ENCODE measurements at regions not wholly inside any gene's neighbourhood (a gene's known extent, or its start where the extent isn't known, plus 50 kb on each side); places are given as distances from the start of the nearest gene placed in this dataset.
A peak's percentile ranks its signal among the peaks of the same experiment; 100 is the strongest.

- DNase-seq: no peak
Observed at GRCh38 chr10:33126742-33127141, 168.7 kb upstream of the ITGB1 start.

- peak; percentile 47 for DNase-seq
Observed at GRCh38 chr10:33125522-33126517, 167.8 kb upstream of the ITGB1 start.

GRCh38 chr10:33125111-33125510 lies 167.1 kb upstream of the ITGB1 start:
- no peak for DNase-seq

- no peak for DNase-seq
Observed at GRCh38 chr10:33123680-33124079, 165.7 kb upstream of the ITGB1 start.

- DNase-seq: no peak
Observed at GRCh38 chr10:33122014-33122809, 164.2 kb upstream of the ITGB1 start.

DNA sequence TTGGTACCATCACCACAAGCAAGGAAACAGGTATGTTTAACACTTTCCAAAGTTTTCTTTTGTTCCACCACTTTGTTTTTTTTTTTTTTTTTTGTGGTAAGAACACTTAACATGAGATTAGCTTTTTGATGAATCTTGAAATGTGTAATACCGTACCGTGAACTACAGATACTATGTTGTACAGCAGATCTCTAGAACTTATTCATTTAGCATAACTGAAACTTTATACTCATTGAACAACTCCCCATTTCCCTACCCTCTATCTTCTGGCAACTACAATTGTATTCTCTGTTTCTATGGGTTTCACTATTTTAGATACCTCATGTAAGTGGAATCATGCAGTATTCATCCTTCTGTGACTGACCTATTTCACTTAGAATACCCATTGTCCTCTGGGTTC lies 162.7 kb upstream of the ITGB1 start:
- no peak for DNase-seq

DNA sequence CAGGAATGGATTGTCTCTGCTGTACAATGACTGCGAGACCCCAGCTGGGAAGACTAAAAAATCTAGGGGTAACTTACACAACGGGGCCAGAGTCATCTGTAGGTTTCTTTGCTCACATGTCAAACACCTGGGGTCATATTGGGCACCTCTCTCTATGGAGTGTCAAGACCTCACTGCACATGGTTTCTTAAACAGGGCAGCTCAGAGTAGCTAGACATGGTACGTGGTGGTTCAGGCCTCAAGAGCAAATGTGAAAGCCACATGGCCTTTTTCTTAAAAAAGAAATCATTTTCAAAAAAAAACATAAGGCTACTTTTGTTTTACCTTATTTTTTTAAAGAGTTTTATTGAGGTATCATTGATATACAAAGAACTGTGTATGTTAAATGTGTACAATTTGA lies 162.2 kb upstream of the ITGB1 start:
- DNase-seq: no peak

DNA sequence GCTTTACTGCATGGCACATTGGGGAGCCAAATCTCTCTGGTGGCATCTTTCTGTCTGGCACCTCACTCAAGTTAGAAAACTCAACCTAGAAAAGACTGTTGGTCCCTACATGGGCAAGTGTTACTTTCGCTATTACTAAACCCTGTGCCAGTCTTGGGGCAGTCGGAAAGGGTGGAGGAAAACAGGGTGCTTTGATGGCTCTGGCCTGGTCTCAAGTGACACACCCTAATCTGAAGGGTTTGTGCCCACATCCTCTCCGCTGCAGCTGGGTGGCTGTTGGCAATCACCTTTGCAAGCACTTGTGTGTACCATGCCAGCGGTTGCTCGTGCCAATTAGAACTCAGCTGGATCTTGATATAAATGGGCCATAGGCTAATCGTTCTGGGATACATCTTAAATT lies 159.8 kb upstream of the ITGB1 start:
- peak; percentile 72 for DNase-seq

DNA sequence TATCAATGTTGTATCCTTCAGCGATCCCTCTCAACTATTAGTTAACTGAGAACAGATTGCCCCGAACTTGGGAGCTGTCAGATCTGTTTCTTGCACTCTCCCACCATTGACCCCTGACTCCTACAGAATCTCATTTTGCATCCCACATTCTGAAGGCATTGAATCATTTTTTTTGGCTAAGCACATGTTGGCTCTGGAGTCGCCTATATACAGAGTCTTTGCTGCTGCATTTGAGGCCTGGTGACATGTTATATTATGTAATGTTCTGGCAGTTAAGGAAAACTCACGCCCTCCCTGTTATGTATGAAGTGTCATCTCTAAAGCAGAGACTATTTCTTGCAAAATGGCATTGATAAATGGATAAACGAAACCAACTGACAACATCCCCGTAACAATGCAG lies 159.2 kb upstream of the ITGB1 start:
- DNase-seq: no peak

- DNase-seq: no peak
Observed at GRCh38 chr10:33115738-33116719, 158.0 kb upstream of the ITGB1 start.

GRCh38 chr10:33114451-33114952 lies 156.5 kb upstream of the ITGB1 start:
- no peak for DNase-seq

DNA sequence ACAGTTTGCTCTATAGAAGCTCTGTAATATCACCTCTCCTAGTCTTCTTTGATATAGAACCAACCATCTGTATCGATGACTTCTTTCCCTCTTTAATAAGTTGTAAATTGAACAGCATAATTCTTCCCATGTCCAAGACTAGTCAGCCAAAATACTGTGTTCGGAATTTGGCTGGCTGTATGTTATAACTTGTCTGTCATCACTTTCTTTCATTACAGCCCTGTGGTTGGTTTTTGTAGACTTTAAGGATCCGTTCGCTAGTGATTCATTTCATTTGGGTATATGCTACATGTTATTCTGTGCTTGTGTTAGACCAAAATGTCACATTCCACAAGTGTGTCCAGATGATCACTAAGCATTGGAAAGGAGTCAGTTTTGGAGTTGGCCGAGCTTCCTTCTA lies 155.4 kb upstream of the ITGB1 start:
- DNase-seq: no peak

DNA sequence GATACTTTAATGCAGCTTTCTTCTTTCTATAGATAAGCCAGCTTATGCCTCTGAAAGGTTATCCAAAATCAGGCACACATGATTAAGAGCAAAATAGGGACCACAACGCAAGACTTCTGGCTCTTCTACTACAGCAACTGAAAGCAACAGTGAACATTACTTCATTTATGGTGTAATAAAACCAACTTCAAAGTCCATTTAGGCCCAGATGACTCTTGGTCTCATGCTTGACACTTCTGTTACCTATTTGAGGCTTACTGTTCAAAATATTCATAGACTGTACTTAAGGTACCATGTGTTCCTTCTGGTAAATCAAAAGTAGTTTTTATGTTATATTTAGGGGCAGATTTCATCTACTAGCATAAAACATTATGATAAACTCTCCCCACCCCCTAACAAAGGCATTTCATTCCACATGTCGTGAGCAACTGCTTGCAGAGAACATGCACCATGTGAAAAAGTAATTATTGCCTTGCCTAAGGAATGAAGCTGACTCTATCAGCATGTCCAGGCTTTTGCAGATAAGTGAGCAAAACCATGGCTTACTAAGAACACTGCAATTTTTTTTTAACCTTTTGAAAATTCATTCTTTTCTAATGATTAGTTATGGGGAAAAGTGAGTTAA lies 154.9 kb upstream of the ITGB1 start:
- DNase-seq: no peak

- no peak for DNase-seq
Observed at GRCh38 chr10:33111488-33112051, 153.5 kb upstream of the ITGB1 start.

GRCh38 chr10:33109788-33110469 lies 151.9 kb upstream of the ITGB1 start:
- DNase-seq: peak; percentile 51

DNA sequence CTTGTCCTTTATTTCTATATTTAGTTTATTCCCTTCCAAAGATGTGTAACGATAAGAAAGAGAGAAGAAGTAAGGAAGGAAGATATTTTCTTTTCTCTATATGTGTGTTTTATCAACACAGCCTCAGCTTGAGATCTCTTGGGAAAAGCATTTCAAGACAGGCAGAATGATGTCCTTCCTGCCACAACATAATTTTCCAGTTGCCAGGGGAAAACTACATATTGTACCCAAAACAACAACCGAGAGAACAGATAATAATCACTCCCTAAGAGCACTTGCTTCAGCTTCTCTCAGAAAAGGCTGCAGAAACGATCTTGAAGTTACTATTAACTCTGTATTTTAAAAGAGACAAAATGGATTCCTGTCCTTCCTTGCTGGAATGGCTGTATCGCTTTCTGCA lies 151.4 kb upstream of the ITGB1 start:
- DNase-seq: no peak

DNA sequence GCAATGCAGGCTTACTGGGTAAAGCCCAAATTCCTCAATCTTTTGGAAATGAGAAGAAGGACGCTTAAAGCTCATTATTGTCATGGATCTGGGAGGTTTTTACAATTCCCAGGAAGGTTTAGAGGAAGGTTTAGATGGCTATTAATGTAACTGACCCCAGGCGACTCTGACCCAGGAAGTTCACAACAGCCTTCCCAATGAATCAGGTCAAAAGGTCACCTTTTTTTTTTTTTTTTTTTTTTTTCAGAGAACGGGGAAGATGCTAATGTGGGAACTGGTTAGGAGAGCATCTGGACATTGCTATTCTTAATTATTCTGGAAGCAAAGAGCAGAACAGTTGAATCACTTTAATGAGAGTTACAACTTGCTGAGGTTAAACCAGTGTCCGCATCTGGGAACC lies 149.9 kb upstream of the ITGB1 start:
- DNase-seq: no peak

DNA sequence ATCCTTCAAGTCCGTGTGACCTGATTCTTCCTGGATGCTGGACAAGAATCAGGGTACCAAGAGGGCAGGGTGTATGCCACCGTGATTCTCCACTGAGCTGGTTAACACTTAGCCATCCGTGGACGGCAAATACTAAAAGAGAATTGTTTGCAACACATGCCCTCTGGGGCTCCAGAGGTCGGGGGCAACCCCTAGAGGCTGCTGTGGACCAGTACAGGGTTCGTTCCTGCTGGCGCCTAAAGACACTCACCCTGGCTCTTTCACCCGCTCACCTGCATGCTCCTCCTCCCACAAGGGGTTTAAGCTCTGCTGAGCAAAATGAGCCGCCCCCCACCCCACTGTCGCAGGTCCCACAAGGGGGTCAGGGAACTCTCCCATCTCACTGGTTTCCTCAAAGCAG lies 148.7 kb upstream of the ITGB1 start:
- DNase-seq: no peak

DNA sequence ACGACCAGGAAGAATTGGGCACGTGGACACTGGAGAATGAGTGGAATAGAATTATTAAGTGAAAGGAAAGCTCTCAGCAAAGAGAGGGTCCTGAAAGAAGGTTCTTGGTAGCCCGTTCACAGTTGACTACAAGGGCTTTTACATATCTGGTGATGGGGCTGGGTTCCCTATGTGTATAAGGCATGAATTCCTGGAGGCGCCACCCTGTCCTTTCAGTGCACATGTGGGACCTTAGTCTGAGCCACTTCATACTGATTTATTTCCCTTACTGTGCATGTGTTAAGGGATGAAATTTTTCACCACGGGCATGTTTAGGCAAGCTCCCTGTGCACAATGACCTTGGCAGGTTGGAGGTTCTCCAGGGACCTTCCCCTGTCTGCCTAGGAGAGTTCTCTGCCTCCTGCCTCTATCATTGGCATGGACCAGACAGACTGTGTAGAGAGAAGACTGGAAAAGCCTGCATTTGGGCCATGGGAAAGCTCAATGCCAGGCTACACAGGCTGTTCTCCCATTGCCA lies 145.9 kb upstream of the ITGB1 start:
- DNase-seq: no peak

GRCh38 chr10:33102071-33102470 lies 144.0 kb upstream of the ITGB1 start:
- DNase-seq: no peak

- no peak for DNase-seq
Observed at GRCh38 chr10:33101392-33101787, 143.4 kb upstream of the ITGB1 start.

Data from CD4-positive, alpha-beta T cell treated with Interleukin-15 for 1 hour (primary cell).